Aorta (tissue), 5 donors: ENCODE measurements at regions not wholly inside any gene's neighbourhood (a gene's known extent, or its start where the extent isn't known, plus 50 kb on each side); places are given as distances from the start of the nearest gene placed in this dataset.

Experiments used
- ATAC-seq: fragments of 200-7000 bp; cut with Tn5 transposase; one replicate; pipeline ENCODE4 v1.9.1; 2022; ENCODE audit warnings: moderate library complexity; ENCODE audit not compliant: low FRiP score
- DNase-seq, 2 donors: peaks; one replicate each; pipeline ENCODE4 v3.0.0-alpha.2; 2020
- H3K27ac ChIP-seq, 2 donors: one replicate each; pipeline ENCODE4 v1.5.1; 2013; ENCODE audit warnings: low read length in 2 of 2, mild to moderate bottlenecking in 2 of 2, moderate library complexity in 2 of 2, control low read depth in 1 of 2, inconsistent platforms in 1 of 2, low read depth in 1 of 2
- H3K27me3 ChIP-seq, 2 donors: one replicate each; pipeline ENCODE4 v1.6.1; 2013; ENCODE audit warnings: control low read depth in 1 of 2, low read length in 1 of 2, mild to moderate bottlenecking in 1 of 2, moderate library complexity in 1 of 2; ENCODE audit not compliant: insufficient read depth in 2 of 2, control insufficient read depth in 1 of 2
- H3K36me3 ChIP-seq, 2 donors: one replicate each; pipeline ENCODE4 v1.6.1; 2013; ENCODE audit warnings: control low read depth in 1 of 2, low read length in 1 of 2, mild to moderate bottlenecking in 1 of 2; ENCODE audit not compliant: insufficient read depth in 2 of 2, control insufficient read depth in 1 of 2
- H3K4me1 ChIP-seq, 2 donors: one replicate each; pipeline ENCODE4 v1.6.1; 2013; ENCODE audit warnings: low read length in 2 of 2, control low read depth in 1 of 2, mild to moderate bottlenecking in 1 of 2, moderate library complexity in 1 of 2; ENCODE audit not compliant: insufficient read depth in 2 of 2, control insufficient read depth in 1 of 2
- H3K4me3 ChIP-seq, 2 donors: one replicate each; pipeline ENCODE4 v1.5.1; 2013; ENCODE audit warnings: low read length in 2 of 2, control low read depth in 1 of 2, mild to moderate bottlenecking in 1 of 2
- H3K9me3 ChIP-seq: one replicate; pipeline ENCODE4 v1.6.1; 2013; ENCODE audit warnings: mild to moderate bottlenecking, low read length; ENCODE audit not compliant: control insufficient read depth
- WGBS, 2 donors: extraction: QIAGEN DNeasy Blood & Tissue Kit; methylation state at CpG; one replicate each; pipeline ENCODE4 v1.1.7; 2013; 5-methylcytosine and 5-hydroxymethylcytosine counted together
- intact Hi-C, 2 donors: fragments of 100-400 bp; cut with DNase I; formaldehyde crosslinking; loops; one replicate each; pipeline versions ENCODE4 v1.14.2 to v1.15.0; 2022
- donor health status: healthy with polysubstance abuse.
- donor health status: Bipolar disorder and iron deficiency.
- donor health status: DM: no; HTN: no; CAD: no.
- donor health status: DM: no; HTN: no; CAD: no.
- donor health status: DM: yes; HTN: yes; CAD: no.

- DNase-seq, result no peak
- H3K9me3 ChIP-seq, result peaks cover 3% of the 10 kb centered on the region
- H3K36me3 ChIP-seq, result no peaks in the 10 kb centered on the region
- H3K4me1 ChIP-seq, result peaks cover 0 to 2% of the 10 kb centered on the region in 2 donors
- no peak for ATAC-seq
- peaks cover 0 to 3% of the 10 kb centered on the region in 2 donors for H3K27me3 ChIP-seq
- no peak overlapping the region for H3K27ac ChIP-seq
- WGBS, 2 donors, result 96% methylated on average over 1 of the region's 1 CpG
- intact Hi-C loops, result no loop called here
- no peak overlapping the region for H3K4me3 ChIP-seq
These were observed 89.9 kb downstream of the SPCS3 start for GRCh38 chr4:176409627-176410026.

GRCh38 chr4:176413171-176413570, 93.4 kb downstream of the SPCS3 start:
- DNase-seq, result no peak
- 61 to 74% methylated on average over 2 of the region's 2 CpGs for WGBS, 2 donors
- intact Hi-C loops, result no loop called here

GRCh38 chr4:176422001-176422400, 102.2 kb downstream of the SPCS3 start:
- peaks cover 0 to 1% of the 10 kb centered on the region in 2 donors for H3K4me1 ChIP-seq
- WGBS, 2 donors, result 74% methylated on average over 1 of the region's 1 CpG
- no peak overlapping the region for H3K4me3 ChIP-seq
- no peaks in the 10 kb centered on the region for H3K36me3 ChIP-seq
- H3K27me3 ChIP-seq, result no peaks in the 10 kb centered on the region
- ATAC-seq (no peak), DNase-seq (no peak)
- no peaks in the 10 kb centered on the region for H3K9me3 ChIP-seq
- H3K27ac ChIP-seq, result no peak overlapping the region
- intact Hi-C loops, result no loop called here

More at GRCh38 chr4:176413171-176413570, 93.4 kb downstream of the SPCS3 start:
- ATAC-seq, result no peak
- Histone ChIP-seq H3K4me3 (no peak overlapping the region), H3K9me3 (peaks cover 3% of the 10 kb centered on the region), H3K27me3 (no peaks in the 10 kb centered on the region), H3K36me3 (no peaks in the 10 kb centered on the region), H3K4me1 (no peaks in the 10 kb centered on the region), H3K27ac (no peak overlapping the region)

GRCh38 chr4:176422511-176422910, 102.7 kb downstream of the SPCS3 start:
- Histone ChIP-seq H3K36me3 (no peaks in the 10 kb centered on the region), H3K4me1 (peaks cover 0 to 1% of the 10 kb centered on the region in 2 donors), H3K9me3 (no peaks in the 10 kb centered on the region), H3K4me3 (no peak overlapping the region), H3K27ac (no peak overlapping the region), H3K27me3 (no peaks in the 10 kb centered on the region)
- WGBS, 2 donors, result 74 to 85% methylated on average over 4 of the region's 4 CpGs
- intact Hi-C loops, result no loop called here
- ATAC-seq, result no peak
- DNase-seq, result no peak

GRCh38 chr4:176425035-176425434, 105.3 kb downstream of the SPCS3 start:
- Histone ChIP-seq H3K4me1 (peaks cover 0 to 1% of the 10 kb centered on the region in 2 donors), H3K27ac (no peak overlapping the region), H3K27me3 (no peaks in the 10 kb centered on the region), H3K4me3 (no peak overlapping the region), H3K9me3 (no peaks in the 10 kb centered on the region), H3K36me3 (no peaks in the 10 kb centered on the region)
- DNase-seq (no peak), ATAC-seq (no peak)
- intact Hi-C loops, result no loop called here
- WGBS, 2 donors, result 64 to 68% methylated on average over 2 of the region's 2 CpGs

- Histone ChIP-seq H3K4me1 (no peaks in the 10 kb centered on the region), H3K27me3 (no peaks in the 10 kb centered on the region), H3K4me3 (no peak overlapping the region), H3K9me3 (no peaks in the 10 kb centered on the region), H3K27ac (no peak overlapping the region), H3K36me3 (no peaks in the 10 kb centered on the region)
- ATAC-seq (no peak), DNase-seq (no peak)
- intact Hi-C loops, result no loop called here
- 23 to 31% methylated on average over 6 of the region's 6 CpGs for WGBS, 2 donors
These were observed 113.2 kb downstream of the SPCS3 start for GRCh38 chr4:176432811-176433540.

GRCh38 chr4:176433983-176434382, 114.2 kb downstream of the SPCS3 start:
- no peaks in the 10 kb centered on the region for H3K4me1 ChIP-seq
- DNase-seq, result no peak
- intact Hi-C loops, result no loop called here
- WGBS, 2 donors, result 27 to 31% methylated on average over 3 of the region's 3 CpGs
- no peaks in the 10 kb centered on the region for H3K36me3 ChIP-seq
- no peaks in the 10 kb centered on the region for H3K9me3 ChIP-seq
- no peak overlapping the region for H3K27ac ChIP-seq
- no peaks in the 10 kb centered on the region for H3K27me3 ChIP-seq
- ATAC-seq, result no peak
- no peak overlapping the region for H3K4me3 ChIP-seq

GRCh38 chr4:176435901-176436292, 116.1 kb downstream of the SPCS3 start:
- no peak overlapping the region for H3K4me3 ChIP-seq
- DNase-seq (no peak), ATAC-seq (no peak)
- H3K4me1 ChIP-seq, result no peaks in the 10 kb centered on the region
- H3K36me3 ChIP-seq, result no peaks in the 10 kb centered on the region
- 52 to 61% methylated on average over 1 of the region's 1 CpG for WGBS, 2 donors
- H3K27me3 ChIP-seq, result no peaks in the 10 kb centered on the region
- H3K27ac ChIP-seq, result no peak overlapping the region
- H3K9me3 ChIP-seq, result no peaks in the 10 kb centered on the region
- intact Hi-C loops, result no loop called here

- H3K4me1 ChIP-seq, result no peaks in the 10 kb centered on the region
- DNase-seq (no peak), ATAC-seq (no peak)
- no peak overlapping the region for H3K27ac ChIP-seq
- no peaks in the 10 kb centered on the region for H3K27me3 ChIP-seq
- H3K9me3 ChIP-seq, result no peaks in the 10 kb centered on the region
- intact Hi-C loops, result no loop called here
- H3K4me3 ChIP-seq, result no peak overlapping the region
- H3K36me3 ChIP-seq, result no peaks in the 10 kb centered on the region
- 82 to 85% methylated on average over 5 of the region's 5 CpGs for WGBS, 2 donors
These were observed 116.7 kb downstream of the SPCS3 start for GRCh38 chr4:176436293-176436973.
